ENCODE measurements at regions not wholly inside any gene's neighbourhood (a gene's known extent, or its start where the extent isn't known, plus 50 kb on each side); places are given as distances from the start of the nearest gene placed in this dataset.
"Not testable (repeated sequence)": the region's sequence is repeated elsewhere in the genome, so short reads cannot be mapped to it uniquely, and the experiment has no call there.

DNA sequence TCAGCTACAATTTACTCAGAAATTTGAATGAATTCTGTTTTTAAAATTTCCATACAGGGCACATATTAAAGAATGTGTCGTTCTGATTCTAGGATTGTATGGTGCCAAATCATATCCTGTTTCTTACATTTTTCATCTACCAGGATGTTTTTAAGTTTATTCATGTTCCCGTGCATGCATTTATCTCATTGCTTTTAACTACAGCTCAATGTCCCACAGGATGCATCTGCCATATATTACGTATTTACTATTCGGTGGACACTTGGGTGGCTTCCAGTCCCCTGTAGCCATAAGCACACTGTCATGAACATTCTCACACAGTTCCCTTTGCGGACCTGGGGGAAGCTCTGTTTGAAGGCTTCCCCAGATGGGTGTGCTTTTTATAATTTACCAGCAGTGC lies 122.3 kb downstream of the CCDC71L start:
- intact Hi-C loops (cut with micrococcal nuclease), result no loop called here
- Mint-ChIP-seq H3K4me3 (no peak overlapping the region), H3K36me3 (ENCODE audit: low read depth) (no peaks in the 10 kb centered on the region), H3K9me3 (no peaks in the 10 kb centered on the region), H3K4me1 (peaks cover 7% of the 10 kb centered on the region), H3K27ac (no peak overlapping the region), H3K27me3 (no peaks in the 10 kb centered on the region)
- no peak for DNase-seq

- Mint-ChIP-seq H3K9me3 (no peaks in the 10 kb centered on the region), H3K4me1 (peaks cover 2% of the 10 kb centered on the region), H3K36me3 (ENCODE audit: low read depth) (no peaks in the 10 kb centered on the region), H3K4me3 (no peak overlapping the region), H3K27me3 (no peaks in the 10 kb centered on the region), H3K27ac (no peak overlapping the region)
- no peak for DNase-seq
- intact Hi-C loops (cut with micrococcal nuclease), result no loop called here
Observed at GRCh38 chr7:106537119-106537518, 123.8 kb downstream of the CCDC71L start.

- no peaks in the 10 kb centered on the region for H3K27me3 Mint-ChIP-seq
- DNase-seq, result no peak
- no peak overlapping the region for H3K27ac Mint-ChIP-seq
- H3K9me3 Mint-ChIP-seq, result no peaks in the 10 kb centered on the region
- no peak overlapping the region for H3K4me3 Mint-ChIP-seq
- intact Hi-C loops (cut with micrococcal nuclease), result no loop called here
- H3K4me1 Mint-ChIP-seq, result peaks cover 2% of the 10 kb centered on the region
- no peaks in the 10 kb centered on the region for H3K36me3 Mint-ChIP-seq (ENCODE audit: low read depth)
Observed at GRCh38 chr7:106536079-106536478, 124.9 kb downstream of the CCDC71L start.

GRCh38 chr7:106535234-106535932 lies 125.6 kb downstream of the CCDC71L start:
- Mint-ChIP-seq H3K27me3 (no peaks in the 10 kb centered on the region), H3K4me3 (no peak overlapping the region), H3K4me1 (peaks cover 2% of the 10 kb centered on the region), H3K36me3 (ENCODE audit: low read depth) (no peaks in the 10 kb centered on the region), H3K27ac (no peak overlapping the region), H3K9me3 (no peaks in the 10 kb centered on the region)
- DNase-seq, result no peak
- intact Hi-C loops (cut with micrococcal nuclease), result no loop called here

- intact Hi-C loops (cut with micrococcal nuclease), result no loop called here
- Mint-ChIP-seq H3K27ac (no peak overlapping the region), H3K9me3 (no peaks in the 10 kb centered on the region), H3K27me3 (no peaks in the 10 kb centered on the region), H3K4me3 (no peak overlapping the region), H3K36me3 (ENCODE audit: low read depth) (no peaks in the 10 kb centered on the region), H3K4me1 (peaks cover 2% of the 10 kb centered on the region)
- no peak for DNase-seq
Observed at GRCh38 chr7:106534271-106534846, 126.6 kb downstream of the CCDC71L start.

DNA sequence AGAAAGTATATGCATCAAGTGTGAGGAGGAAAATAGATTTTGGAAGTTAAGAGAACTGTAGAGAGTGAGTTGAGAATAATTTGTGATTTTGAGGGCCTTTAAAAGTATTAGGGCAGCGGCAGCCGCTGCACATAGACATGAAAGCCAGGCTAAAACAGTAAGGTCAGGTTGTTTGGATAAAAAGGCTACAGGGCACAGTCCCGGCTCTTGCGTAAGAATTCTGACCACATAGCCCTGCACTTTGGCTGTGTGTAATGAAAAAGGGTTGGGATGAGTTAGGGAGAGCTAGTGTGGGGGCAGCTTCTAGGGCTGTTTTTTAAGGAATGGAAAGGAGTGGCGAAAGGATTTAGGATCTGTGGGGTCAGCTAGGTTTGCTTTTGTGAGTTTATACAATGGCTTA lies 130.8 kb downstream of the CCDC71L start:
- not testable (repeated sequence) for H3K9me3 Mint-ChIP-seq, DNase-seq, H3K27me3 Mint-ChIP-seq

GRCh38 chr7:106526617-106527016 lies 134.3 kb downstream of the CCDC71L start:
- H3K36me3 Mint-ChIP-seq (ENCODE audit: low read depth); H3K4me1 Mint-ChIP-seq; intact Hi-C loops (cut with micrococcal nuclease); H3K9me3 Mint-ChIP-seq; DNase-seq; H3K27me3 Mint-ChIP-seq; H3K27ac Mint-ChIP-seq; H3K4me3 Mint-ChIP-seq: not testable (repeated sequence)

More for the DNA sequence above, 130.8 kb downstream of the CCDC71L start:
- H3K4me3 Mint-ChIP-seq; H3K27ac Mint-ChIP-seq; intact Hi-C loops (cut with micrococcal nuclease); H3K36me3 Mint-ChIP-seq (ENCODE audit: low read depth); H3K4me1 Mint-ChIP-seq: not testable (repeated sequence)

DNA sequence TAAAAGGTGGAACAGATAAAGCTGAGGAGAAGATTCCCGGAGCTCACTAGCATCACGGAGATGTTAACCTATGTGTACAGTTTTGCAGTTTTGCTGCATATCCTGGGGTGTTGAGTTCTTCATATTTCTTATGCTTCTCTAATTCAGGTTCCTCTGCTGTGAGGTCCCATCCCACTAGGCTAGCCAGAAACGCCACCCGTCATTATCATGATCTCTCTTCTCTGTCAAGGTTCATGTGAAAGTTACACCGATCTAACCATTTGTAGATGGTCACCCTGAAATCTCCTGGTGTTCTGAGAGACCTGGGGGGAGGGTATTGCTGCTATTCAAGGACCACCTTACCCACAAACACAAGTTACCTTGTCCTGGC lies 136.3 kb downstream of the CCDC71L start:
- peaks cover 8% of the 10 kb centered on the region for H3K4me1 Mint-ChIP-seq
- no peak overlapping the region for H3K4me3 Mint-ChIP-seq
- no peaks in the 10 kb centered on the region for H3K9me3 Mint-ChIP-seq
- DNase-seq, result no peak
- intact Hi-C loops (cut with micrococcal nuclease), result no loop called here
- peaks cover 2% of the 10 kb centered on the region for H3K27me3 Mint-ChIP-seq
- H3K36me3 Mint-ChIP-seq (ENCODE audit: low read depth), result no peaks in the 10 kb centered on the region
- H3K27ac Mint-ChIP-seq, result no peak overlapping the region

DNA sequence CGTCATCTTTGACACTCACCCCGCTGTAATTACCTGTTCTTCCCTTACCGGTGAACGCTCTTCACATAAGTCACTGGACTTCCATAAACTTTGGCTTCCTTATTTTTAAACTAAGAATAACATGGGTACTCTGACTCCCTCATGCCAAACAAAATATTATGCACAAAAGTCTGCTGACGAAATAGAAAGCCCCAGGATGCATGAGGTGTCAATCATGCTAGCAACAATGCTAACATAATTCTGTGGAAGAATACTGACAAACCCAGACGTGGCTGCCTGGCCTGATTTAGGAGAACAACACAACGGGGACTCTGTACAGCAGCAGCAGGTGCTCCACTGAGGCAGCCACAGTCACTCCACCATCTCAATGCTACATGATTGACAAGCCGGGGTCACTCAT lies 137.5 kb downstream of the CCDC71L start:
- no peak overlapping the region for H3K27ac Mint-ChIP-seq
- H3K27me3 Mint-ChIP-seq, result peaks cover 10% of the 10 kb centered on the region

DNA sequence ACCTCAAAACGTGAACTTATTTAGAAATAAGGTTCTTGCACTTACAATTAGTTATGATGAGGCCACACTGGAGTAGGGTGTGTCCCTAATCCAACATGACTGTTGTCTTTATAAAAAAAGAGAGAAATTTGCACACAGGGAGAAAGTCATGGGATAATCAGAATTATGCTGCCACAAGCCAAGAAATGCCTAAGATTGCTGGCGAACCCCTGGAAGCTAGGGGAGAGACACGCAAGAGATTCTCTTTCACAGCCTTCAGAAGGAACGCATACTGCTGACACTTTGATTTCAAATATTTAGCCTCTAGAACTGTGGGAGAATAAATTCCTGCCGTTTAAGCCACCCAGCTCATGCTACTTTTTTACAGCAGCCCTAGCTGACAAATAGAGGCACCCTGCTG lies 138.3 kb downstream of the CCDC71L start:
- DNase-seq, result no peak
- no peak overlapping the region for H3K27ac Mint-ChIP-seq
- intact Hi-C loops (cut with micrococcal nuclease), result no loop called here
- H3K27me3 Mint-ChIP-seq, result peaks cover 16% of the 10 kb centered on the region
- no peaks in the 10 kb centered on the region for H3K9me3 Mint-ChIP-seq
- H3K4me1 Mint-ChIP-seq, result peaks cover 8% of the 10 kb centered on the region
- H3K36me3 Mint-ChIP-seq (ENCODE audit: low read depth), result no peaks in the 10 kb centered on the region
- H3K4me3 Mint-ChIP-seq, result no peak overlapping the region

More for the DNA sequence above, 137.5 kb downstream of the CCDC71L start:
- Mint-ChIP-seq H3K9me3 (no peaks in the 10 kb centered on the region), H3K36me3 (ENCODE audit: low read depth) (no peaks in the 10 kb centered on the region), H3K4me3 (no peak overlapping the region), H3K4me1 (peaks cover 8% of the 10 kb centered on the region)
- no peak for DNase-seq
- intact Hi-C loops (cut with micrococcal nuclease), result no loop called here

- Mint-ChIP-seq H3K9me3 (no peaks in the 10 kb centered on the region), H3K27ac (no peak overlapping the region), H3K27me3 (peaks cover 18% of the 10 kb centered on the region), H3K4me3 (no peak overlapping the region), H3K4me1 (peaks cover 8% of the 10 kb centered on the region), H3K36me3 (ENCODE audit: low read depth) (no peaks in the 10 kb centered on the region)
- DNase-seq, result no peak
- intact Hi-C loops (cut with micrococcal nuclease), result no loop called here
Observed at GRCh38 chr7:106521541-106521940, 139.4 kb downstream of the CCDC71L start.

- H3K27me3 Mint-ChIP-seq, result peaks cover 18% of the 10 kb centered on the region
- no peaks in the 10 kb centered on the region for H3K9me3 Mint-ChIP-seq
- no peak for DNase-seq
- no peak overlapping the region for H3K27ac Mint-ChIP-seq
- intact Hi-C loops (cut with micrococcal nuclease), result no loop called here
- H3K4me1 Mint-ChIP-seq, result peaks cover 8% of the 10 kb centered on the region
- no peak overlapping the region for H3K4me3 Mint-ChIP-seq
- no peaks in the 10 kb centered on the region for H3K36me3 Mint-ChIP-seq (ENCODE audit: low read depth)
Observed at GRCh38 chr7:106520962-106521514, 139.9 kb downstream of the CCDC71L start.

- no peaks in the 10 kb centered on the region for H3K36me3 Mint-ChIP-seq (ENCODE audit: low read depth)
- no peak overlapping the region for H3K27ac Mint-ChIP-seq
- H3K9me3 Mint-ChIP-seq, result no peaks in the 10 kb centered on the region
- peaks cover 4% of the 10 kb centered on the region for H3K4me1 Mint-ChIP-seq
- H3K27me3 Mint-ChIP-seq, result peaks cover 20% of the 10 kb centered on the region
- intact Hi-C loops (cut with micrococcal nuclease), result no loop called here
- no peak overlapping the region for H3K4me3 Mint-ChIP-seq
- no peak for DNase-seq
Observed at GRCh38 chr7:106518967-106519366, 142.0 kb downstream of the CCDC71L start.

GRCh38 chr7:106518239-106518638 lies 142.7 kb downstream of the CCDC71L start:
- Mint-ChIP-seq H3K4me1 (no peaks in the 10 kb centered on the region), H3K27ac (no peak overlapping the region), H3K9me3 (no peaks in the 10 kb centered on the region), H3K36me3 (ENCODE audit: low read depth) (no peaks in the 10 kb centered on the region), H3K4me3 (no peak overlapping the region), H3K27me3 (peaks cover 20% of the 10 kb centered on the region)
- no peak for DNase-seq
- intact Hi-C loops (cut with micrococcal nuclease), result no loop called here

- Mint-ChIP-seq H3K27me3 (peaks cover 20% of the 10 kb centered on the region), H3K9me3 (no peaks in the 10 kb centered on the region), H3K4me3 (no peak overlapping the region), H3K4me1 (no peaks in the 10 kb centered on the region), H3K27ac (no peak overlapping the region), H3K36me3 (ENCODE audit: low read depth) (no peaks in the 10 kb centered on the region)
- intact Hi-C loops (cut with micrococcal nuclease), result no loop called here
- DNase-seq, result no peak
Observed at GRCh38 chr7:106517508-106517907, 143.4 kb downstream of the CCDC71L start.
